ENCODE measurements at regions not wholly inside any gene's neighbourhood (a gene's known extent, or its start where the extent isn't known, plus 50 kb on each side); places are given as distances from the start of the nearest gene placed in this dataset.

- no peak overlapping the region for H3K4me3 ChIP-seq (ENCODE audit: low read length)
- no peak for TF ChIP-seq EZH2phosphoT487 (IDR thresholded peaks at IDR 0.05; ENCODE audit: borderline replicate concordance, low read length)
- TF ChIP-seq CTCF (IDR thresholded peaks at IDR 0.05; ENCODE audit: low read depth, low read length, poor library complexity, severe bottlenecking) = no peak
- H3K9me2 ChIP-seq (replicated peaks; ENCODE audit: control insufficient read depth, low read length) = no peaks in the 10 kb centered on the region
- H3K4me2 ChIP-seq (ENCODE audit: low read length) = no peak overlapping the region
- peaks cover 19% of the 10 kb centered on the region for H3K27me3 ChIP-seq (ENCODE audit: control insufficient read depth, low read length)
- H4K20me1 ChIP-seq (ENCODE audit: control insufficient read depth, insufficient read depth, low read depth, low read length) = no peaks in the 10 kb centered on the region
- H3F3A ChIP-seq (ENCODE audit: control insufficient read depth, insufficient read depth) = no peaks in the 10 kb centered on the region
- H3K9me3 ChIP-seq (ENCODE audit: control insufficient read depth, insufficient read depth, low read length) = no peaks in the 10 kb centered on the region
- no peaks in the 10 kb centered on the region for H3K36me3 ChIP-seq (ENCODE audit: control insufficient read depth, low read length)
- H3K4me1 ChIP-seq (ENCODE audit: control insufficient read depth, low read length) = no peaks in the 10 kb centered on the region
- no peak overlapping the region for H3K27ac ChIP-seq (ENCODE audit: low read depth, low read length)
- H3K79me2 ChIP-seq (ENCODE audit: control insufficient read depth, low read length) = no peaks in the 10 kb centered on the region
Measured at GRCh38 chr7:91811236-91811635, 69.3 kb downstream of the MTERF1 start.

GRCh38 chr7:91811641-91812040, 68.9 kb downstream of the MTERF1 start:
- Histone ChIP-seq H3K27me3 (ENCODE audit: control insufficient read depth, low read length) (peaks cover 19% of the 10 kb centered on the region), H3K27ac (ENCODE audit: low read depth, low read length) (no peak overlapping the region), H3K9me2 (replicated peaks; ENCODE audit: control insufficient read depth, low read length) (no peaks in the 10 kb centered on the region), H3K4me2 (ENCODE audit: low read length) (no peak overlapping the region), H3K4me3 (ENCODE audit: low read length) (no peak overlapping the region), H3K9me3 (ENCODE audit: control insufficient read depth, insufficient read depth, low read length) (no peaks in the 10 kb centered on the region), H3K4me1 (ENCODE audit: control insufficient read depth, low read length) (no peaks in the 10 kb centered on the region), H4K20me1 (ENCODE audit: control insufficient read depth, insufficient read depth, low read depth, low read length) (no peaks in the 10 kb centered on the region), H3K79me2 (ENCODE audit: control insufficient read depth, low read length) (no peaks in the 10 kb centered on the region), H3F3A (ENCODE audit: control insufficient read depth, insufficient read depth) (no peaks in the 10 kb centered on the region), H3K36me3 (ENCODE audit: control insufficient read depth, low read length) (no peaks in the 10 kb centered on the region)
- TF ChIP-seq CTCF (IDR thresholded peaks at IDR 0.05; ENCODE audit: low read depth, low read length, poor library complexity, severe bottlenecking) = no peak

GRCh38 chr7:91812388-91812787, 68.1 kb downstream of the MTERF1 start:
- Histone ChIP-seq H3K36me3 (ENCODE audit: control insufficient read depth, low read length) (no peaks in the 10 kb centered on the region), H4K20me1 (ENCODE audit: control insufficient read depth, insufficient read depth, low read depth, low read length) (no peaks in the 10 kb centered on the region), H3K27ac (ENCODE audit: low read depth, low read length) (no peak overlapping the region), H3F3A (ENCODE audit: control insufficient read depth, insufficient read depth) (no peaks in the 10 kb centered on the region), H3K27me3 (ENCODE audit: control insufficient read depth, low read length) (peaks cover 19% of the 10 kb centered on the region), H3K4me2 (ENCODE audit: low read length) (no peak overlapping the region), H3K4me3 (ENCODE audit: low read length) (no peak overlapping the region), H3K4me1 (ENCODE audit: control insufficient read depth, low read length) (no peaks in the 10 kb centered on the region), H3K9me3 (ENCODE audit: control insufficient read depth, insufficient read depth, low read length) (no peaks in the 10 kb centered on the region), H3K9me2 (replicated peaks; ENCODE audit: control insufficient read depth, low read length) (no peaks in the 10 kb centered on the region), H3K79me2 (ENCODE audit: control insufficient read depth, low read length) (no peaks in the 10 kb centered on the region)
- TF ChIP-seq EZH2phosphoT487 (IDR thresholded peaks at IDR 0.05; ENCODE audit: borderline replicate concordance, low read length) (no peak), CTCF (IDR thresholded peaks at IDR 0.05; ENCODE audit: low read depth, low read length, poor library complexity, severe bottlenecking) (no peak)

GRCh38 chr7:91814189-91814588, 66.3 kb downstream of the MTERF1 start:
- H3K27me3 ChIP-seq (ENCODE audit: control insufficient read depth, low read length) = peaks cover 19% of the 10 kb centered on the region
- H3K4me1 ChIP-seq (ENCODE audit: control insufficient read depth, low read length) = no peaks in the 10 kb centered on the region
- H3F3A ChIP-seq (ENCODE audit: control insufficient read depth, insufficient read depth) = no peaks in the 10 kb centered on the region
- no peak for TF ChIP-seq EZH2phosphoT487 (IDR thresholded peaks at IDR 0.05; ENCODE audit: borderline replicate concordance, low read length)
- no peaks in the 10 kb centered on the region for H3K79me2 ChIP-seq (ENCODE audit: control insufficient read depth, low read length)
- no peaks in the 10 kb centered on the region for H3K9me2 ChIP-seq (replicated peaks; ENCODE audit: control insufficient read depth, low read length)
- no peak overlapping the region for H3K27ac ChIP-seq (ENCODE audit: low read depth, low read length)
- H3K9me3 ChIP-seq (ENCODE audit: control insufficient read depth, insufficient read depth, low read length) = no peaks in the 10 kb centered on the region
- H3K4me2 ChIP-seq (ENCODE audit: low read length) = no peak overlapping the region
- no peak overlapping the region for H3K4me3 ChIP-seq (ENCODE audit: low read length)
- no peaks in the 10 kb centered on the region for H4K20me1 ChIP-seq (ENCODE audit: control insufficient read depth, insufficient read depth, low read depth, low read length)
- no peaks in the 10 kb centered on the region for H3K36me3 ChIP-seq (ENCODE audit: control insufficient read depth, low read length)

Data from DOHH2 (cell line).